PC-9 (cell line): ENCODE measurements at regions not wholly inside any gene's neighbourhood (a gene's known extent, or its start where the extent isn't known, plus 50 kb on each side); places are given as distances from the start of the nearest gene placed in this dataset.
"Not testable (repeated sequence)": the region's sequence is repeated elsewhere in the genome, so short reads cannot be mapped to it uniquely, and the experiment has no call there.

Experiments used
- BruUV-seq: library from RNA; stranded (reverse); fragments of 400-500 nt; replicated peaks from 2 replicates; lab custom pipeline; 2021; lab: Mats Ljungman, UMichigan
- CTCF ChIA-PET: fragments of 300-600 bp; sonication (Branson Sonifier 250); formaldehyde crosslinking; loops from one replicate; lab custom pipeline; 2022; ENCODE audit warnings: antibody characterized with exemption; lab: Charles Lee
- POLR2A ChIA-PET: fragments of 300-600 bp; sonication (Branson Sonifier 250); formaldehyde crosslinking; loops from one replicate; lab custom pipeline; 2022; ENCODE audit warnings: antibody characterized with exemption; ENCODE audit not compliant: unreplicated experiment; lab: Charles Lee
- DNase-seq, 2 experiments: peaks; one replicate each; pipeline versions ENCODE4 v3.0.0 to v3.0.0-alpha.2; 2015 to 2022; ENCODE audit warnings: mixed read lengths in 1 of 2
- H2AFZ ChIP-seq: fragments of 200-600 bp; sonication (generic); 2 replicates; pipeline ENCODE4 v1.8.1; 2017; ENCODE audit warnings: antibody characterized with exemption
- H3F3A ChIP-seq: fragments of 200-600 bp; sonication (generic); 2 replicates; pipeline ENCODE4 v1.8.1; 2017; ENCODE audit warnings: antibody characterized with exemption, mild to moderate bottlenecking, low read depth; ENCODE audit not compliant: insufficient read depth
- H3K27ac ChIP-seq: fragments of 200-600 bp; sonication (generic); 2 replicates; pipeline ENCODE4 v1.6.1; 2016; ENCODE audit warnings: mixed run types
- H3K27me3 ChIP-seq: fragments of 200-600 bp; sonication (generic); 2 replicates; pipeline ENCODE4 v1.6.1; 2016; ENCODE audit warnings: low read depth, mixed run types; ENCODE audit not compliant: insufficient read depth
- H3K36me3 ChIP-seq: fragments of 200-600 bp; sonication (generic); 2 replicates; pipeline ENCODE4 v1.6.1; 2016; ENCODE audit warnings: low read depth, mixed run types
- H3K4me1 ChIP-seq: fragments of 200-600 bp; sonication (generic); replicated peaks from 2 replicates; pipeline ENCODE4 v1.6.1; 2016; ENCODE audit warnings: mixed run types; ENCODE audit not compliant: insufficient read depth
- H3K4me2 ChIP-seq: fragments of 200-600 bp; sonication (generic); 2 replicates; pipeline ENCODE4 v1.6.1; 2017; ENCODE audit warnings: mixed run types
- H3K4me3 ChIP-seq: fragments of 200-600 bp; sonication (generic); 2 replicates; pipeline ENCODE4 v1.6.1; 2016; ENCODE audit warnings: mixed run types
- H3K79me2 ChIP-seq: fragments of 200-600 bp; sonication (generic); 2 replicates; pipeline ENCODE4 v1.6.1; 2017; ENCODE audit warnings: low read depth, mixed run types
- H3K9me2 ChIP-seq: fragments of 200-600 bp; sonication (generic); 2 replicates; pipeline ENCODE4 v1.8.1; 2017; ENCODE audit warnings: mild to moderate bottlenecking; ENCODE audit not compliant: insufficient read depth
- H3K9me3 ChIP-seq: fragments of 200-600 bp; sonication (generic); 2 replicates; pipeline ENCODE4 v1.8.1; 2016; ENCODE audit warnings: low read depth; ENCODE audit not compliant: insufficient read depth
- H4K20me1 ChIP-seq: fragments of 200-600 bp; sonication (generic); 2 replicates; pipeline ENCODE4 v1.8.1; 2017; ENCODE audit not compliant: insufficient read depth
- EZH2 ChIP-seq: fragments of 200-600 bp; sonication (generic); IDR thresholded peaks from 2 replicates; pipeline ENCODE4 v1.8.0; 2017; ENCODE audit warnings: antibody characterized with exemption, low read depth
- intact Hi-C: fragments of 100-400 bp; cut with micrococcal nuclease; formaldehyde crosslinking; loops from one replicate; pipeline ENCODE4 v1.10.0; 2022; ENCODE audit not compliant: unreplicated experiment
- TF ChIP-seq, protein P1 (sequence below): fragments of 200-600 bp; sonication (generic); conservative IDR thresholded peaks from 2 replicates; pipeline ENCODE4 v1.6.1; 2017; ENCODE audit warnings: mixed run types, antibody characterized with exemption, mild to moderate bottlenecking, moderate library complexity

DNA sequence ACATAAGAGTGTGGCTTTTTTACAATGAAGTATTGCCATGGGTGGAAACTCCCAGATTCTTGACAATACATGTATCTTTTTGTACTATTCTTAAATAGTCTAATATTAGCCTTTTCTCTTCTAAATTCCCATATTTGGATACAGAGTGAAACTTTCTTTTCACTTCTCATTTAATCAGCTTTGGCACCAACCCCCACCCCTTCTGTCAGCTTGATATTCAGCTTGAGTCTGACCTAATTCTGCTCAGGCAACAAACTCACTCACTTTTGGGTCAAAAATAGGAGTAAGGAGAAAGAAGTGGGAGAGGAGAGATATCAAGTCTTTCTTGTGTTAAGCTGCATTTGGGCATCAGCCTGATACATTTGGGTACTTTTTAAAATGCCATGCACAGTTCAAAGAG is 397.5 kb downstream of the COG6 start:
- no peak for DNase-seq
- Histone ChIP-seq H3K4me1 (no peaks in the 10 kb centered on the region), H3K4me2 (no peak overlapping the region), H3K36me3 (no peaks in the 10 kb centered on the region), H3K4me3 (no peak overlapping the region), H3K9me2 (no peaks in the 10 kb centered on the region), H3F3A (no peaks in the 10 kb centered on the region), H3K79me2 (no peaks in the 10 kb centered on the region), H4K20me1 (no peaks in the 10 kb centered on the region), H3K9me3 (no peaks in the 10 kb centered on the region), H2AFZ (no peak overlapping the region), H3K27ac (no peak overlapping the region), H3K27me3 (no peaks in the 10 kb centered on the region)
- no TSS peak for BruUV-seq
- ChIA-PET POLR2A (no interaction called here), CTCF (no interaction called here)
- intact Hi-C loops, result no loop called here
- no peak for TF ChIP-seq EZH2
- TF ChIP-seq, protein P1, sequence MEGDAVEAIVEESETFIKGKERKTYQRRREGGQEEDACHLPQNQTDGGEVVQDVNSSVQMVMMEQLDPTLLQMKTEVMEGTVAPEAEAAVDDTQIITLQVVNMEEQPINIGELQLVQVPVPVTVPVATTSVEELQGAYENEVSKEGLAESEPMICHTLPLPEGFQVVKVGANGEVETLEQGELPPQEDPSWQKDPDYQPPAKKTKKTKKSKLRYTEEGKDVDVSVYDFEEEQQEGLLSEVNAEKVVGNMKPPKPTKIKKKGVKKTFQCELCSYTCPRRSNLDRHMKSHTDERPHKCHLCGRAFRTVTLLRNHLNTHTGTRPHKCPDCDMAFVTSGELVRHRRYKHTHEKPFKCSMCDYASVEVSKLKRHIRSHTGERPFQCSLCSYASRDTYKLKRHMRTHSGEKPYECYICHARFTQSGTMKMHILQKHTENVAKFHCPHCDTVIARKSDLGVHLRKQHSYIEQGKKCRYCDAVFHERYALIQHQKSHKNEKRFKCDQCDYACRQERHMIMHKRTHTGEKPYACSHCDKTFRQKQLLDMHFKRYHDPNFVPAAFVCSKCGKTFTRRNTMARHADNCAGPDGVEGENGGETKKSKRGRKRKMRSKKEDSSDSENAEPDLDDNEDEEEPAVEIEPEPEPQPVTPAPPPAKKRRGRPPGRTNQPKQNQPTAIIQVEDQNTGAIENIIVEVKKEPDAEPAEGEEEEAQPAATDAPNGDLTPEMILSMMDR, result no peak

DNA sequence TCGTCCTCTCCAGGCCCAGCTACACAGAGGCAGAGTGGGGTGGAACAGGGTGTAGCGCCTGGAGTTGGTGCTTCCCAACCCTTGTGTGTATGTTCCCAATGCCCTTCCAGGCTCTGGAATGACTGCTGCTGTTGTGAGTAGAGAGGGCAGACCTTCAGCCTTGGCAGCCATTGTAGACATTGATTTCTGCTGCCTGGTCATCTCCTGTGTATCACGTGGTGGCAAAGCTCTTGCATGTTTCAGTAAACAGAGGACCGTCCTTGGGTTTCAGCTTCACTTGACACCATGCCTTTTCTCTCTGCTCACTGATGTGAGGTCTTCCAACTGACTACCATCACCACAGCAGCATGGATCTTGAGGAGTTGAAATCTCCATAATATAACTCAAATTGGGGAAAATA is 397.9 kb downstream of the COG6 start:
- no TSS peak for BruUV-seq
- H3K79me2 ChIP-seq, result no peaks in the 10 kb centered on the region

DNA sequence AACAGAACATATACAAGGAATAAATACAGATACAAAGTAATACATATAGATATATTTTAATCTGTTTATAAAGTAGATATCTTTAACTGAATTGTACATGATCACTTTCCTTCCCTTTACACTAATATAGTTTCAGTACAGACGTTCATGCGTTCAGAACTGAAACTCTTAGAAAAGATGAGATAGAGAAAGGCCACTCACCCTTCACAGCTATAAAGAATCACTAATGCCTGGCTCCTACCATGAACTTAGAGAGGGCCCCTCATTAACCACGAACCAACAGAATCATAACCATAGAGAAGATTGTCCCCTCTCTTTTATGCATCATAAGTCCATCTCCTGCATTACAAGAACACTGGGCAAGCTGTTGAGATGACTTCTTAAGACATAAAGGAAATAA is 399.0 kb downstream of the COG6 start:
- POLR2A ChIA-PET, result not testable (repeated sequence)

More for the DNA sequence above, 397.9 kb downstream of the COG6 start:
- Histone ChIP-seq H3K4me2 (no peak overlapping the region), H3K9me2 (no peaks in the 10 kb centered on the region), H2AFZ (no peak overlapping the region), H4K20me1 (no peaks in the 10 kb centered on the region), H3K4me3 (no peak overlapping the region), H3F3A (no peaks in the 10 kb centered on the region), H3K9me3 (no peaks in the 10 kb centered on the region), H3K36me3 (no peaks in the 10 kb centered on the region), H3K27me3 (no peaks in the 10 kb centered on the region), H3K4me1 (no peaks in the 10 kb centered on the region), H3K27ac (no peak overlapping the region)
- TF ChIP-seq, protein P1, result no peak
- TF ChIP-seq EZH2, result no peak
- ChIA-PET POLR2A (no interaction called here), CTCF (no interaction called here)
- intact Hi-C loops, result no loop called here
- no peak for DNase-seq

DNA sequence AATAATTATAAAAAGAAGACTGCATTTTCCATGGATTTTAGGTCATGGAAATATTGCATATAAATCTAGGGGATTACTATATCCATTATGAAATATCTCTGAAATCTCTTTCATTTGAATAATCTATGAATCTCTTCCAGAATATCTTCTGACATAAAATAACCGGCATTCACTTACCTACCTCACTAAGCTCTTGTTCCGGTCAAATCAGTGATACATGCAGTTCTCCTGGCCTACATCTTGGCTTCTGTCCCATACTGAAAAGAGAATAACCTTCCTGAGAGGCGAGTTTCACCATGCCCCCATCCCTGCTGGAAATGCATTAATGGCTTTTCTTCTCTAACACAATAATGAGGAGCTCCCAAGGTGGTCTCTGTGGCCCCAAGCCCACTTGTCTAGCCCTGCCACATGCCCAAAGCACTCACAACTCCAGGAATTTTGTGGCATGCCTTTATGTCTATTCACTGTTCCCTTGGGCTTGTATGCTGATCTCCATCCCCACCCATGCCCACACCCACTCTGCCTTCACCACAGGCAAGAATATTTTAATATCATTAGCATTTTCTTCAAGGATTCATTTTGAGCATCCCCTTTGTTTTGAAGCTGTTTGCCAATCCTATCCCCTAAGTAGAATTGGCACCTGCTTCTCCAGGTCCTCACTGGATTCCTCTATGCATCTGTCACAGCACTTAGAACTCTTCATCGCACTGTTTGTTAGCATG is 401.6 kb downstream of the COG6 start:
- CTCF ChIA-PET, result no interaction called here
- no peaks in the 10 kb centered on the region for H3K9me3 ChIP-seq
- H3K79me2 ChIP-seq, result no peaks in the 10 kb centered on the region
- TF ChIP-seq, protein P1, result no peak
- TF ChIP-seq EZH2, result no peak
- no peak for DNase-seq
- BruUV-seq, result no TSS peak
- no peaks in the 10 kb centered on the region for H3K4me1 ChIP-seq
- H3K4me2 ChIP-seq, result no peak overlapping the region
- POLR2A ChIA-PET, result no interaction called here
- H2AFZ ChIP-seq, result no peak overlapping the region
- H4K20me1 ChIP-seq, result no peaks in the 10 kb centered on the region
- no peaks in the 10 kb centered on the region for H3K27me3 ChIP-seq
- no peaks in the 10 kb centered on the region for H3K36me3 ChIP-seq
- no peaks in the 10 kb centered on the region for H3F3A ChIP-seq
- no peak overlapping the region for H3K4me3 ChIP-seq
- intact Hi-C loops, result no loop called here
- H3K27ac ChIP-seq, result no peak overlapping the region
- H3K9me2 ChIP-seq, result no peaks in the 10 kb centered on the region

More for the DNA sequence above, 399.0 kb downstream of the COG6 start:
- H4K20me1 ChIP-seq, CTCF ChIA-PET, BruUV-seq, H3K27ac ChIP-seq, intact Hi-C loops, H3F3A ChIP-seq, H3K4me3 ChIP-seq, H3K9me2 ChIP-seq, H3K27me3 ChIP-seq, DNase-seq, H3K4me2 ChIP-seq, H3K79me2 ChIP-seq, H3K4me1 ChIP-seq, H3K36me3 ChIP-seq, H2AFZ ChIP-seq, H3K9me3 ChIP-seq: not testable (repeated sequence)
